Non-pigmented ciliary epithelial cell (primary cell): ENCODE measurements at regions not wholly inside any gene's neighbourhood (a gene's known extent, or its start where the extent isn't known, plus 50 kb on each side); places are given as distances from the start of the nearest gene placed in this dataset.

Experiments used
- DNase-seq: peaks from one replicate; pipeline ENCODE4 v3.0.0-alpha.2; 2010; ENCODE audit warnings: low read depth

GRCh38 chr15:93278006-93278405 lies 189.0 kb upstream of the RGMA start:
- no peak for DNase-seq

- DNase-seq: no peak
Observed at GRCh38 chr15:93274257-93274656, 185.2 kb upstream of the RGMA start.

GRCh38 chr15:93271871-93272270 lies 182.9 kb upstream of the RGMA start:
- DNase-seq: no peak

GRCh38 chr15:93270937-93271467 lies 182.0 kb upstream of the RGMA start:
- no peak for DNase-seq

- DNase-seq: no peak
Observed at GRCh38 chr15:93268066-93268465, 179.1 kb upstream of the RGMA start.

GRCh38 chr15:93266291-93266690 lies 177.3 kb upstream of the RGMA start:
- no peak for DNase-seq

- peak; percentile 5 for DNase-seq
Observed at GRCh38 chr15:93265111-93265556, 176.1 kb upstream of the RGMA start.

GRCh38 chr15:93261845-93262244 lies 172.8 kb upstream of the RGMA start:
- no peak for DNase-seq

GRCh38 chr15:93257920-93258319 lies 168.9 kb upstream of the RGMA start:
- no peak for DNase-seq

- DNase-seq: no peak
Observed at GRCh38 chr15:93253681-93254080, 164.7 kb upstream of the RGMA start.

GRCh38 chr15:93252780-93253179 lies 163.8 kb upstream of the RGMA start:
- no peak for DNase-seq

- no peak for DNase-seq
Observed at GRCh38 chr15:93250950-93251349, 161.9 kb upstream of the RGMA start.

GRCh38 chr15:93250209-93250608 lies 161.2 kb upstream of the RGMA start:
- DNase-seq: no peak

GRCh38 chr15:93249623-93250022 lies 160.6 kb upstream of the RGMA start:
- DNase-seq: no peak

- DNase-seq: no peak
Observed at GRCh38 chr15:93247466-93248121, 158.6 kb upstream of the RGMA start.

- no peak for DNase-seq
Observed at GRCh38 chr15:93246266-93247242, 157.5 kb upstream of the RGMA start.

GRCh38 chr15:93245661-93246042 lies 156.6 kb upstream of the RGMA start:
- DNase-seq: no peak

GRCh38 chr15:93244696-93245660 lies 156.0 kb upstream of the RGMA start:
- DNase-seq: no peak

GRCh38 chr15:93243573-93243972 lies 154.6 kb upstream of the RGMA start:
- no peak for DNase-seq

GRCh38 chr15:93241696-93242585 lies 152.9 kb upstream of the RGMA start:
- no peak for DNase-seq

- DNase-seq: no peak
Observed at GRCh38 chr15:93239993-93240392, 151.0 kb upstream of the RGMA start.
